GM12892 (cell line): ENCODE measurements at regions not wholly inside any gene's neighbourhood (a gene's known extent, or its start where the extent isn't known, plus 50 kb on each side); places are given as distances from the start of the nearest gene placed in this dataset.

Experiments
- POLR2A ChIP-seq: IDR thresholded peaks from 2 replicates; pipeline ENCODE4 v1.6.1; 2011; ENCODE audit warnings: low read depth, low read length, control low read depth
- POLR2AphosphoS5 ChIP-seq: IDR thresholded peaks from 2 replicates; pipeline ENCODE4 v1.6.1; 2011; ENCODE audit warnings: low read depth, low read length, control low read depth
- TAF1 ChIP-seq: IDR thresholded peaks from 2 replicates; pipeline ENCODE4 v1.6.1; 2011; ENCODE audit warnings: low read depth, mild to moderate bottlenecking, control low read depth, low read length, borderline replicate concordance

- TF ChIP-seq POLR2A, result no peak
- no peak for TF ChIP-seq POLR2AphosphoS5
- TF ChIP-seq TAF1, result no peak
These were observed 442.9 kb downstream of the KCNJ3 start for GRCh38 chr2:155141418-155141817.
